Activated naive CD8-positive, alpha-beta T cell treated with anti-CD3 and anti-CD28 coated beads, Interleukin-2, amount 50 U/mL, for 24 hours (primary cell): ENCODE measurements at regions not wholly inside any gene's neighbourhood (a gene's known extent, or its start where the extent isn't known, plus 50 kb on each side); places are given as distances from the start of the nearest gene placed in this dataset.

Experiments used
- ATAC-seq: fragments of 150-1000 bp; cut with Tn5 transposase; one replicate; pipeline ENCODE4 v1.10.0; 2021
- DNase-seq: peaks from one replicate; pipeline ENCODE4 v3.0.0; 2021
- H3K27ac Mint-ChIP-seq: one replicate; pipeline ENCODE4 v1.8.0; 2021; ENCODE audit warnings: mild to moderate bottlenecking, mixed read lengths
- H3K27me3 Mint-ChIP-seq: one replicate; pipeline ENCODE4 v1.8.0; 2021; ENCODE audit warnings: mixed read lengths
- H3K36me3 Mint-ChIP-seq: one replicate; pipeline ENCODE4 v1.8.0; 2021; ENCODE audit warnings: low read depth, mixed read lengths
- H3K4me1 Mint-ChIP-seq: one replicate; pipeline ENCODE4 v1.8.0; 2021; ENCODE audit warnings: mixed read lengths
- H3K4me3 Mint-ChIP-seq: one replicate; pipeline ENCODE4 v1.8.0; 2021; ENCODE audit warnings: mild to moderate bottlenecking, moderate library complexity, mixed read lengths
- H3K9me3 Mint-ChIP-seq: one replicate; pipeline ENCODE4 v1.8.0; 2021; ENCODE audit warnings: mixed read lengths

- no peak overlapping the region for H3K27ac Mint-ChIP-seq
- no peak for ATAC-seq
- H3K4me1 Mint-ChIP-seq, result peaks cover 20% of the 10 kb centered on the region
- no peaks in the 10 kb centered on the region for H3K36me3 Mint-ChIP-seq
- no peak for DNase-seq
- peaks cover 12% of the 10 kb centered on the region for H3K27me3 Mint-ChIP-seq
- H3K9me3 Mint-ChIP-seq, result no peaks in the 10 kb centered on the region
- H3K4me3 Mint-ChIP-seq, result no peak overlapping the region
These were observed 65.1 kb downstream of the PFDN4 start for GRCh38 chr20:54272901-54273488.

- no peak overlapping the region for H3K4me3 Mint-ChIP-seq
- H3K9me3 Mint-ChIP-seq, result no peaks in the 10 kb centered on the region
- H3K27me3 Mint-ChIP-seq, result peaks cover 14% of the 10 kb centered on the region
- no peaks in the 10 kb centered on the region for H3K36me3 Mint-ChIP-seq
- ATAC-seq (no peak), DNase-seq (no peak)
- H3K27ac Mint-ChIP-seq, result no peak overlapping the region
- peaks cover 23% of the 10 kb centered on the region for H3K4me1 Mint-ChIP-seq
These were observed 67.6 kb downstream of the PFDN4 start for GRCh38 chr20:54275359-54276111.

GRCh38 chr20:54276577-54277169 lies 68.8 kb downstream of the PFDN4 start:
- H3K27me3 Mint-ChIP-seq, result peaks cover 14% of the 10 kb centered on the region
- H3K9me3 Mint-ChIP-seq, result no peaks in the 10 kb centered on the region
- peaks cover 23% of the 10 kb centered on the region for H3K4me1 Mint-ChIP-seq
- no peak overlapping the region for H3K4me3 Mint-ChIP-seq
- DNase-seq, result no peak
- H3K27ac Mint-ChIP-seq, result no peak overlapping the region
- H3K36me3 Mint-ChIP-seq, result no peaks in the 10 kb centered on the region
- peak; percentile 59 for ATAC-seq

- Mint-ChIP-seq H3K36me3 (no peaks in the 10 kb centered on the region), H3K27ac (no peak overlapping the region), H3K4me1 (peaks cover 21% of the 10 kb centered on the region), H3K9me3 (no peaks in the 10 kb centered on the region), H3K27me3 (peaks cover 7% of the 10 kb centered on the region), H3K4me3 (no peak overlapping the region)
- DNase-seq (no peak), ATAC-seq (no peak)
These were observed 70.4 kb downstream of the PFDN4 start for GRCh38 chr20:54278262-54278661.

- Mint-ChIP-seq H3K4me1 (peaks cover 28% of the 10 kb centered on the region), H3K27me3 (peaks cover 6% of the 10 kb centered on the region), H3K9me3 (peaks cover 10% of the 10 kb centered on the region), H3K27ac (no peak overlapping the region), H3K36me3 (peaks cover 11% of the 10 kb centered on the region), H3K4me3 (no peak overlapping the region)
- ATAC-seq (no peak), DNase-seq (no peak)
These were observed 74.7 kb downstream of the PFDN4 start for GRCh38 chr20:54282625-54283024.

GRCh38 chr20:54283253-54283652 lies 75.4 kb downstream of the PFDN4 start:
- peak overlapping the region; percentile 52 for H3K27ac Mint-ChIP-seq
- peaks cover 10% of the 10 kb centered on the region for H3K9me3 Mint-ChIP-seq
- H3K36me3 Mint-ChIP-seq, result peaks cover 12% of the 10 kb centered on the region

GRCh38 chr20:54284928-54285704 lies 77.2 kb downstream of the PFDN4 start:
- Mint-ChIP-seq H3K27me3 (peaks cover 11% of the 10 kb centered on the region), H3K4me3 (peak overlapping the region; percentile 81), H3K36me3 (peaks cover 14% of the 10 kb centered on the region), H3K4me1 (peaks cover 26% of the 10 kb centered on the region), H3K27ac (peak overlapping the region; percentile 99), H3K9me3 (peaks cover 10% of the 10 kb centered on the region)
- ATAC-seq, result peak; percentile 85
- no peak for DNase-seq

More at GRCh38 chr20:54283253-54283652, 75.4 kb downstream of the PFDN4 start:
- Mint-ChIP-seq H3K4me3 (no peak overlapping the region), H3K4me1 (peaks cover 29% of the 10 kb centered on the region), H3K27me3 (peaks cover 7% of the 10 kb centered on the region)
- no peak for DNase-seq
- ATAC-seq, result no peak

- H3K4me3 Mint-ChIP-seq, result no peak overlapping the region
- H3K4me1 Mint-ChIP-seq, result peaks cover 30% of the 10 kb centered on the region
- H3K9me3 Mint-ChIP-seq, result peaks cover 4% of the 10 kb centered on the region
- DNase-seq (no peak), ATAC-seq (no peak)
- H3K36me3 Mint-ChIP-seq, result peaks cover 9% of the 10 kb centered on the region
- H3K27me3 Mint-ChIP-seq, result peaks cover 25% of the 10 kb centered on the region
- no peak overlapping the region for H3K27ac Mint-ChIP-seq
These were observed 82.7 kb downstream of the PFDN4 start for GRCh38 chr20:54290636-54291035.

GRCh38 chr20:54291339-54292010 lies 83.6 kb downstream of the PFDN4 start:
- Mint-ChIP-seq H3K36me3 (peaks cover 8% of the 10 kb centered on the region), H3K27me3 (peaks cover 30% of the 10 kb centered on the region), H3K9me3 (peaks cover 4% of the 10 kb centered on the region), H3K27ac (no peak overlapping the region), H3K4me1 (peaks cover 28% of the 10 kb centered on the region), H3K4me3 (no peak overlapping the region)
- ATAC-seq, result no peak
- DNase-seq, result no peak

GRCh38 chr20:54292185-54292584 lies 84.3 kb downstream of the PFDN4 start:
- peaks cover 32% of the 10 kb centered on the region for H3K27me3 Mint-ChIP-seq
- H3K9me3 Mint-ChIP-seq, result peaks cover 4% of the 10 kb centered on the region
- H3K4me1 Mint-ChIP-seq, result peaks cover 26% of the 10 kb centered on the region
- H3K27ac Mint-ChIP-seq, result no peak overlapping the region
- H3K36me3 Mint-ChIP-seq, result peaks cover 7% of the 10 kb centered on the region
- DNase-seq, result no peak
- ATAC-seq, result no peak
- H3K4me3 Mint-ChIP-seq, result no peak overlapping the region

- DNase-seq, result no peak
- Mint-ChIP-seq H3K27me3 (peaks cover 35% of the 10 kb centered on the region), H3K4me3 (no peak overlapping the region), H3K4me1 (peaks cover 24% of the 10 kb centered on the region), H3K9me3 (peaks cover 4% of the 10 kb centered on the region), H3K27ac (no peak overlapping the region), H3K36me3 (peaks cover 5% of the 10 kb centered on the region)
- ATAC-seq, result no peak
These were observed 85.6 kb downstream of the PFDN4 start for GRCh38 chr20:54293526-54293925.

GRCh38 chr20:54294094-54294493 lies 86.2 kb downstream of the PFDN4 start:
- H3K9me3 Mint-ChIP-seq, result peaks cover 4% of the 10 kb centered on the region
- no peak overlapping the region for H3K4me3 Mint-ChIP-seq
- DNase-seq (no peak), ATAC-seq (no peak)
- peaks cover 2% of the 10 kb centered on the region for H3K36me3 Mint-ChIP-seq
- peaks cover 32% of the 10 kb centered on the region for H3K27me3 Mint-ChIP-seq
- H3K27ac Mint-ChIP-seq, result no peak overlapping the region
- H3K4me1 Mint-ChIP-seq, result peaks cover 24% of the 10 kb centered on the region

GRCh38 chr20:54295686-54296085 lies 87.8 kb downstream of the PFDN4 start:
- peaks cover 32% of the 10 kb centered on the region for H3K27me3 Mint-ChIP-seq
- peaks cover 19% of the 10 kb centered on the region for H3K4me1 Mint-ChIP-seq
- ATAC-seq, result no peak
- peaks cover 2% of the 10 kb centered on the region for H3K36me3 Mint-ChIP-seq
- DNase-seq, result no peak
- no peak overlapping the region for H3K27ac Mint-ChIP-seq
- H3K4me3 Mint-ChIP-seq, result no peak overlapping the region
- H3K9me3 Mint-ChIP-seq, result peaks cover 4% of the 10 kb centered on the region

GRCh38 chr20:54305421-54305820 lies 97.5 kb downstream of the PFDN4 start:
- Mint-ChIP-seq H3K4me3 (no peak overlapping the region), H3K9me3 (no peaks in the 10 kb centered on the region), H3K27ac (no peak overlapping the region), H3K4me1 (peaks cover 3% of the 10 kb centered on the region), H3K36me3 (no peaks in the 10 kb centered on the region), H3K27me3 (peaks cover 31% of the 10 kb centered on the region)
- DNase-seq (no peak), ATAC-seq (no peak)
